SK-N-SH treated with all-trans-retinoic acid at 6 μM for 48 hours (cell line): ENCODE measurements at regions not wholly inside any gene's neighbourhood (a gene's known extent, or its start where the extent isn't known, plus 50 kb on each side); places are given as distances from the start of the nearest gene placed in this dataset.

ENCODE experiments used
- ATAC-seq: fragments of 200-7000 bp; cut with Tn5 transposase; 3 replicates; pipeline ENCODE4 v1.9.1; 2020; ENCODE audit warnings: mild to moderate bottlenecking, moderate library complexity
- ARNTL ChIP-seq: fragments of 450-650 bp; formaldehyde crosslinking; IDR thresholded peaks from 2 replicates; pipeline ENCODE4 v1.5.0; 2020; ENCODE audit warnings: low read depth, mild to moderate bottlenecking, moderate library complexity, borderline replicate concordance
- BACH2 ChIP-seq: fragments of 250-450 bp; sonication (Bioruptor Pico); IDR thresholded peaks from 2 replicates; pipeline ENCODE4 v1.9.0; 2021; ENCODE audit warnings: mild to moderate bottlenecking, borderline replicate concordance
- CREB5 ChIP-seq: fragments of 250-450 bp; sonication (Bioruptor Pico); IDR thresholded peaks from 2 replicates; pipeline ENCODE4 v1.5.1; 2020; ENCODE audit warnings: low read depth, mild to moderate bottlenecking, moderate library complexity
- CSDC2 ChIP-seq: fragments of 250-450 bp; sonication (Bioruptor Pico); IDR thresholded peaks from 2 replicates; pipeline ENCODE4 v1.5.0; 2020; ENCODE audit warnings: mild to moderate bottlenecking, moderate library complexity
- CSRNP3 ChIP-seq: fragments of 250-450 bp; sonication (Bioruptor Pico); IDR thresholded peaks from 2 replicates; pipeline ENCODE4 v1.5.1; 2021; ENCODE audit warnings: mild to moderate bottlenecking, moderate library complexity
- ESRRG ChIP-seq: fragments of 250-450 bp; sonication (Bioruptor Pico); IDR thresholded peaks from 2 replicates; pipeline ENCODE4 v1.6.1; 2021; ENCODE audit warnings: mild to moderate bottlenecking
- GLIS3 ChIP-seq: fragments of 250-450 bp; sonication (Bioruptor Pico); IDR thresholded peaks from 2 replicates; pipeline ENCODE4 v1.5.0; 2020; ENCODE audit warnings: mild to moderate bottlenecking, moderate library complexity
- ISL1 ChIP-seq: fragments of 250-450 bp; sonication (Bioruptor Pico); IDR thresholded peaks from 2 replicates; pipeline ENCODE4 v2.1.2; 2022; ENCODE audit warnings: mild to moderate bottlenecking, moderate library complexity
- OSR1 ChIP-seq: fragments of 250-450 bp; sonication (Bioruptor Pico); IDR thresholded peaks from 2 replicates; pipeline ENCODE4 v1.8.0; 2022; ENCODE audit warnings: moderate library complexity, mild to moderate bottlenecking, inconsistent platforms
- PATZ1 ChIP-seq: fragments of 250-450 bp; sonication (Bioruptor Pico); IDR thresholded peaks from 2 replicates; pipeline ENCODE4 v1.8.0; 2020; ENCODE audit warnings: mild to moderate bottlenecking, moderate library complexity, borderline replicate concordance
- POU6F1 ChIP-seq: fragments of 250-450 bp; sonication (Bioruptor Pico); IDR thresholded peaks from 2 replicates; pipeline ENCODE4 v1.8.0; 2021; ENCODE audit warnings: low read depth, mild to moderate bottlenecking, moderate library complexity, borderline replicate concordance
- PPARA ChIP-seq: fragments of 250-450 bp; sonication (Bioruptor Pico); IDR thresholded peaks from 2 replicates; pipeline ENCODE4 v1.5.0; 2020; ENCODE audit warnings: mild to moderate bottlenecking, borderline replicate concordance
- RARB ChIP-seq: fragments of 250-450 bp; sonication (Bioruptor Pico); IDR thresholded peaks from 2 replicates; pipeline ENCODE4 v1.8.0; 2021; ENCODE audit warnings: mild to moderate bottlenecking, moderate library complexity
- SNAI2 ChIP-seq: fragments of 250-450 bp; sonication (Bioruptor Pico); IDR thresholded peaks from 2 replicates; pipeline ENCODE4 v1.5.0; 2020; ENCODE audit warnings: mild to moderate bottlenecking, moderate library complexity
- TCF4 ChIP-seq: fragments of 250-450 bp; sonication (Bioruptor Pico); IDR thresholded peaks from 2 replicates; pipeline ENCODE4 v1.8.0; 2021; ENCODE audit warnings: mild to moderate bottlenecking, moderate library complexity, borderline replicate concordance
- TOX ChIP-seq: fragments of 250-450 bp; sonication (Bioruptor Pico); IDR thresholded peaks from 2 replicates; pipeline ENCODE4 v1.8.0; 2021; ENCODE audit warnings: mild to moderate bottlenecking, moderate library complexity, borderline replicate concordance
- TSHZ2 ChIP-seq: fragments of 250-450 bp; sonication (Bioruptor Pico); IDR thresholded peaks from 2 replicates; pipeline ENCODE4 v1.5.0; 2020; ENCODE audit warnings: mild to moderate bottlenecking, moderate library complexity
- ZC3H10 ChIP-seq: fragments of 250-450 bp; sonication (Bioruptor Pico); IDR thresholded peaks from 2 replicates; pipeline ENCODE4 v1.5.1; 2021; ENCODE audit warnings: mild to moderate bottlenecking, moderate library complexity
- ZFP3 ChIP-seq: fragments of 250-450 bp; sonication (Bioruptor Pico); IDR thresholded peaks from 2 replicates; pipeline ENCODE4 v1.5.0; 2020; ENCODE audit warnings: mild to moderate bottlenecking, moderate library complexity
- ZNF565 ChIP-seq: fragments of 450-650 bp; formaldehyde crosslinking; conservative IDR thresholded peaks from 2 replicates; pipeline ENCODE4 v1.5.0; 2020; ENCODE audit warnings: low read depth, mild to moderate bottlenecking, moderate library complexity
- ZNF70 ChIP-seq: fragments of 450-650 bp; formaldehyde crosslinking; IDR thresholded peaks from 2 replicates; pipeline ENCODE4 v1.5.0; 2020; ENCODE audit warnings: mild to moderate bottlenecking, moderate library complexity
- ZNF8 ChIP-seq: fragments of 450-650 bp; formaldehyde crosslinking; IDR thresholded peaks from 2 replicates; pipeline ENCODE4 v1.5.0; 2020; ENCODE audit warnings: mild to moderate bottlenecking, moderate library complexity

GRCh38 chrX:30008031-30008430 lies 207.3 kb upstream of the MAGEB2 start:
- TF ChIP-seq GLIS3 (no peak), TCF4 (CRISPR knock-in tag) (no peak), RARB (no peak), BACH2 (CRISPR knock-in tag) (no peak), TOX (CRISPR knock-in tag) (no peak), ZC3H10 (CRISPR knock-in tag) (no peak), ESRRG (no peak), ZNF70 (CRISPR knock-in tag) (no peak), CREB5 (CRISPR knock-in tag) (no peak), CSRNP3 (CRISPR knock-in tag) (no peak), ZNF8 (CRISPR knock-in tag) (no peak), ISL1 (CRISPR knock-in tag) (no peak), SNAI2 (no peak), TSHZ2 (CRISPR knock-in tag) (no peak), POU6F1 (no peak), CSDC2 (CRISPR knock-in tag) (no peak), ZNF565 (no peak), PPARA (CRISPR knock-in tag) (no peak), ZFP3 (CRISPR knock-in tag) (no peak), PATZ1 (CRISPR knock-in tag) (no peak)
- no peak for ATAC-seq

GRCh38 chrX:30010471-30010870 lies 204.9 kb upstream of the MAGEB2 start:
- no peak for ATAC-seq

More at GRCh38 chrX:30010471-30010870, 204.9 kb upstream of the MAGEB2 start:
- TF ChIP-seq ARNTL, result no peak
- no peak for TF ChIP-seq ZNF70 (CRISPR knock-in tag)
- TF ChIP-seq CREB5 (CRISPR knock-in tag), result no peak
- TF ChIP-seq TOX (CRISPR knock-in tag), result no peak
- TF ChIP-seq CSRNP3 (CRISPR knock-in tag), result no peak
- no peak for TF ChIP-seq ZFP3 (CRISPR knock-in tag)
- no peak for TF ChIP-seq OSR1 (CRISPR knock-in tag)
- no peak for TF ChIP-seq PATZ1 (CRISPR knock-in tag)
- TF ChIP-seq ZNF8 (CRISPR knock-in tag), result no peak
- no peak for TF ChIP-seq GLIS3
- no peak for TF ChIP-seq TCF4 (CRISPR knock-in tag)
